HCT116 (cell line): ENCODE measurements at regions not wholly inside any gene's neighbourhood (a gene's known extent, or its start where the extent isn't known, plus 50 kb on each side); places are given as distances from the start of the nearest gene placed in this dataset.

ENCODE experiments used
- POLR2A ChIP-seq: IDR thresholded peaks from 2 replicates; pipeline ENCODE4 v1.7.0; 2011; ENCODE audit warnings: borderline replicate concordance; ENCODE audit not compliant: insufficient read depth, insufficient read length; ENCODE audit errors: extremely low read depth
- SRF ChIP-seq: IDR thresholded peaks from 2 replicates; pipeline ENCODE4 v1.6.1; 2012; ENCODE audit warnings: low read depth
- TF ChIP-seq, protein P1 (sequence below): IDR thresholded peaks from 2 replicates; pipeline ENCODE4 v1.6.1; 2012

DNA sequence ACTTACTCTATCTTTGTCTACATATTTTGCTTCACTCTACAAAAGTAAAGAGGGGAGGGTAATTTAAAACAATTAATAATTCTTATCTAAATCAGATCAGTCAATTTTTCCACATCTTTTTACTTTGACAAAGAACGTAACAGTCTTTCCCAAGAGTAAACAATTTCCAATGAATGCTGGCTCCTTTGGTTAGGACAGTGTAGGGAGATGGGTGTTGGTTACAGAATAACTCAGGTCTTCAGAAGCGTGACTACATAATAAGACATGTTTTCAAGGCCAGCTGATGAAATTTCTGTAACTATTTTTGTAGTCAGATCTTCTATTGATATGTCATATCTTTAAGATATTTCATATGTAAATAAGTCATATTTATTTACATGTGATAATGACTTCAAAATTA is 183.0 kb upstream of the CAND1 start:
- no peak for TF ChIP-seq SRF
- TF ChIP-seq, protein P1, sequence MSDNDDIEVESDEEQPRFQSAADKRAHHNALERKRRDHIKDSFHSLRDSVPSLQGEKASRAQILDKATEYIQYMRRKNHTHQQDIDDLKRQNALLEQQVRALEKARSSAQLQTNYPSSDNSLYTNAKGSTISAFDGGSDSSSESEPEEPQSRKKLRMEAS = no peak
- TF ChIP-seq POLR2A = no peak
